Loucy (cell line): ENCODE measurements at regions not wholly inside any gene's neighbourhood (a gene's known extent, or its start where the extent isn't known, plus 50 kb on each side); places are given as distances from the start of the nearest gene placed in this dataset.
"Not testable (repeated sequence)": the region's sequence is repeated elsewhere in the genome, so short reads cannot be mapped to it uniquely, and the experiment has no call there.

Experiments
- H2AFZ ChIP-seq: fragments of 200-600 bp; sonication (generic); 2 replicates; pipeline ENCODE4 v1.6.0; 2016; ENCODE audit warnings: antibody characterized with exemption, mild to moderate bottlenecking, low read length, moderate library complexity
- H3F3A ChIP-seq: fragments of 200-600 bp; 2 replicates; pipeline ENCODE4 v1.6.0; 2016; ENCODE audit warnings: antibody characterized with exemption, low read depth, mild to moderate bottlenecking
- H3K27me3 ChIP-seq: fragments of 200-600 bp; sonication (generic); 2 replicates; pipeline ENCODE4 v1.6.1; 2014; ENCODE audit warnings: low read length, mild to moderate bottlenecking; ENCODE audit not compliant: insufficient read depth, poor library complexity, severe bottlenecking
- H3K36me3 ChIP-seq: fragments of 200-600 bp; sonication (generic); 2 replicates; pipeline ENCODE4 v1.6.1; 2016; ENCODE audit warnings: low read length; ENCODE audit not compliant: insufficient read depth
- H3K4me1 ChIP-seq: fragments of 200-600 bp; sonication (generic); 2 replicates; pipeline ENCODE4 v1.5.1; 2014; ENCODE audit warnings: low read length, mild to moderate bottlenecking; ENCODE audit not compliant: insufficient read depth, poor library complexity, severe bottlenecking
- H3K4me2 ChIP-seq: fragments of 200-600 bp; sonication (generic); 2 replicates; pipeline ENCODE4 v1.6.0; 2014; ENCODE audit warnings: antibody characterized with exemption, low read length, low read depth, mild to moderate bottlenecking; ENCODE audit not compliant: poor library complexity, severe bottlenecking
- H3K4me3 ChIP-seq: fragments of 200-600 bp; sonication (generic); 2 replicates; pipeline ENCODE4 v1.5.1; 2014; ENCODE audit warnings: low read length, mild to moderate bottlenecking, mixed read lengths; ENCODE audit not compliant: poor library complexity, severe bottlenecking
- H3K79me2 ChIP-seq: fragments of 200-600 bp; sonication (generic); 2 replicates; pipeline ENCODE4 v1.6.1; 2014; ENCODE audit warnings: low read length; ENCODE audit not compliant: insufficient read depth
- H3K9ac ChIP-seq: fragments of 200-600 bp; sonication (generic); 2 replicates; pipeline ENCODE4 v1.6.0; 2014; ENCODE audit warnings: mild to moderate bottlenecking, low read depth, low read length, moderate library complexity; ENCODE audit not compliant: poor library complexity, severe bottlenecking
- H3K9me2 ChIP-seq: fragments of 200-600 bp; sonication (generic); replicated peaks from 2 replicates; pipeline ENCODE4 v1.6.1; 2016; ENCODE audit warnings: low read depth, low read length, mixed read lengths
- H3K9me3 ChIP-seq: fragments of 200-600 bp; sonication (generic); 2 replicates; pipeline ENCODE4 v1.6.1; 2014; ENCODE audit warnings: mild to moderate bottlenecking, antibody characterized with exemption, low read length, low read depth; ENCODE audit not compliant: insufficient read depth
- H4K20me1 ChIP-seq: fragments of 200-600 bp; sonication (generic); 2 replicates; pipeline ENCODE4 v1.6.0; 2014; ENCODE audit warnings: antibody characterized with exemption, low read length, mild to moderate bottlenecking; ENCODE audit not compliant: insufficient read depth, poor library complexity, severe bottlenecking
- CTCF ChIP-seq: fragments of 200-600 bp; sonication (generic); conservative IDR thresholded peaks from 2 replicates; pipeline ENCODE4 v1.5.1; 2014; ENCODE audit warnings: mild to moderate bottlenecking, antibody characterized with exemption, low read length
- EZH2phosphoT487 ChIP-seq: fragments of 200-600 bp; IDR thresholded peaks from 2 replicates; pipeline ENCODE4 v1.6.1; 2018; ENCODE audit warnings: antibody characterized with exemption, mild to moderate bottlenecking, moderate library complexity, borderline replicate concordance

- no peak overlapping the region for H3K4me3 ChIP-seq
- H3K4me2 ChIP-seq, result no peak overlapping the region
- no peaks in the 10 kb centered on the region for H3K9me2 ChIP-seq
- H3K9ac ChIP-seq, result no peak overlapping the region
- no peaks in the 10 kb centered on the region for H3K4me1 ChIP-seq
- no peaks in the 10 kb centered on the region for H4K20me1 ChIP-seq
- H2AFZ ChIP-seq, result no peak overlapping the region
- H3K9me3 ChIP-seq, result no peaks in the 10 kb centered on the region
- H3F3A ChIP-seq, result no peaks in the 10 kb centered on the region
- H3K36me3 ChIP-seq, result no peaks in the 10 kb centered on the region
- H3K79me2 ChIP-seq, result no peaks in the 10 kb centered on the region
- no peak for TF ChIP-seq CTCF
- no peak for TF ChIP-seq EZH2phosphoT487
- H3K27me3 ChIP-seq, result no peaks in the 10 kb centered on the region
Observed at GRCh38 chr4:133544097-133544496, 395.0 kb downstream of the PCDH10 start.

GRCh38 chr4:133537780-133538281 is 388.7 kb downstream of the PCDH10 start:
- Histone ChIP-seq H3K36me3 (no peaks in the 10 kb centered on the region), H3K79me2 (no peaks in the 10 kb centered on the region), H3K4me2 (no peak overlapping the region), H3K4me3 (no peak overlapping the region), H3K4me1 (no peaks in the 10 kb centered on the region), H3K9ac (no peak overlapping the region), H4K20me1 (no peaks in the 10 kb centered on the region), H3F3A (no peaks in the 10 kb centered on the region), H3K9me2 (no peaks in the 10 kb centered on the region), H2AFZ (no peak overlapping the region), H3K27me3 (no peaks in the 10 kb centered on the region), H3K9me3 (no peaks in the 10 kb centered on the region)
- TF ChIP-seq EZH2phosphoT487 (no peak), CTCF (no peak)

GRCh38 chr4:133534224-133534623 is 385.1 kb downstream of the PCDH10 start:
- not testable (repeated sequence) for H3K79me2 ChIP-seq, H4K20me1 ChIP-seq, H3F3A ChIP-seq, H3K9ac ChIP-seq, H3K9me3 ChIP-seq, H3K9me2 ChIP-seq, H2AFZ ChIP-seq, H3K27me3 ChIP-seq, H3K36me3 ChIP-seq, H3K4me2 ChIP-seq, H3K4me1 ChIP-seq, H3K4me3 ChIP-seq

- no peak overlapping the region for H3K4me2 ChIP-seq
- H3K9ac ChIP-seq, result no peak overlapping the region
- H3K27me3 ChIP-seq, result no peaks in the 10 kb centered on the region
- H3K4me3 ChIP-seq, result no peak overlapping the region
- no peaks in the 10 kb centered on the region for H3F3A ChIP-seq
- no peaks in the 10 kb centered on the region for H3K9me3 ChIP-seq
- peaks cover 10% of the 10 kb centered on the region for H3K4me1 ChIP-seq
- no peaks in the 10 kb centered on the region for H4K20me1 ChIP-seq
- H2AFZ ChIP-seq, result no peak overlapping the region
- H3K36me3 ChIP-seq, result no peaks in the 10 kb centered on the region
- H3K79me2 ChIP-seq, result no peaks in the 10 kb centered on the region
- no peaks in the 10 kb centered on the region for H3K9me2 ChIP-seq
- TF ChIP-seq CTCF (no peak), EZH2phosphoT487 (no peak)
Observed at GRCh38 chr4:133524369-133524768, 375.3 kb downstream of the PCDH10 start.
